AG04449 (cell line): ENCODE measurements at regions not wholly inside any gene's neighbourhood (a gene's known extent, or its start where the extent isn't known, plus 50 kb on each side); places are given as distances from the start of the nearest gene placed in this dataset.

Source experiments
- CTCF ChIA-PET: fragments of 350-600 bp; formaldehyde crosslinking; extraction: SDS; loops from one replicate; lab custom pipeline; 2021; ENCODE audit warnings: antibody characterized with exemption; lab: Yijun Ruan, JAX
- POLR2A ChIA-PET: fragments of 400-600, 350-600 bp; formaldehyde crosslinking; extraction: SDS; loops from one replicate; lab custom pipeline; 2020; ENCODE audit warnings: antibody characterized with exemption, inconsistent platforms; lab: Yijun Ruan, JAX
- DNase-seq: peaks from one replicate; pipeline ENCODE4 v3.0.0-alpha.2; 2010; ENCODE audit warnings: low read depth, low spot score
- H3K4me3 ChIP-seq: 2 replicates; pipeline ENCODE4 v1.5.1; 2011; ENCODE audit warnings: low read depth, mild to moderate bottlenecking, control low read depth, low read length
- TF ChIP-seq, protein P1 (sequence below): IDR thresholded peaks from one replicate; pipeline ENCODE4 v1.5.1; 2011; ENCODE audit warnings: mild to moderate bottlenecking, moderate library complexity, low read length, control low read depth, inconsistent platforms; ENCODE audit not compliant: insufficient read depth; ENCODE audit errors: missing control alignments

DNA sequence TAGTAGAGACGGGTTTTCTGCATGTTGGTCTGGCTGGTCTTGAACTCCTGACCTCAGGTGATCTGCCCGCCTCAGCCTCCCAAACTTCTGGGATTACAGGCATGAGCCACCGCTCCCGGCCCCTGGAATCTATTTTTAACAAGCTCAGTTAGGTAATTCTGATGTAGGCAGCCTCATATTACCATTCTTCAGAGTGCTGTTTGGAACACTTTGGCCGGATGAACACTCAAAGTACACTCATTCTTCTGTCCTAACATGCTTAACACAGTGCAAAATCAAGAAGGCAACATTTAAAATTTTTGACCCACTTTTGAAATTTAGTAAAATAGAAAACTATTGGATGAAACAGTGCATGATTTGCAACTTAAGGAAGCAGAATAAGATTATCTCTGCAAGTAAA lies 586.7 kb upstream of the CHORDC1 start:
- ChIA-PET CTCF (no interaction called here), POLR2A (no interaction called here)

DNA sequence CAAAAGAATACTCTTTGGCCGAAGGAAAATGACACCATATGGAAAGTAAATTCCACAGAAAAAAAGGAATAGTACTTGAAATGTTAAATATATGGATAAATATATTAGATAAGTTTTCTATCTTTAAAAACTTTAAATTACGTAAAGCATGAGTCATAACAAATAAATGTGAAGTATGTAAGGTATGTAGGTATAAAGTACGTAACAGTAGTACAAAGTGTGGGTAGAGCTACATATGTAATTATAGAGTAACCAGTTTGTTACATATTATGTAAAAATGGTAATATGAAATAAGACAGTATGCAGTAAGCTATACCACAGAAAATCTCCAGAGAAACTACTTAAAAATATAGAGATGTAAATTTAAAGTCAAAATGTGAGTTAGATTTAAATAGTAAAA lies 582.3 kb upstream of the CHORDC1 start:
- no peak for DNase-seq
- ChIA-PET POLR2A (no interaction called here), CTCF (no interaction called here)
- TF ChIP-seq, protein P1, sequence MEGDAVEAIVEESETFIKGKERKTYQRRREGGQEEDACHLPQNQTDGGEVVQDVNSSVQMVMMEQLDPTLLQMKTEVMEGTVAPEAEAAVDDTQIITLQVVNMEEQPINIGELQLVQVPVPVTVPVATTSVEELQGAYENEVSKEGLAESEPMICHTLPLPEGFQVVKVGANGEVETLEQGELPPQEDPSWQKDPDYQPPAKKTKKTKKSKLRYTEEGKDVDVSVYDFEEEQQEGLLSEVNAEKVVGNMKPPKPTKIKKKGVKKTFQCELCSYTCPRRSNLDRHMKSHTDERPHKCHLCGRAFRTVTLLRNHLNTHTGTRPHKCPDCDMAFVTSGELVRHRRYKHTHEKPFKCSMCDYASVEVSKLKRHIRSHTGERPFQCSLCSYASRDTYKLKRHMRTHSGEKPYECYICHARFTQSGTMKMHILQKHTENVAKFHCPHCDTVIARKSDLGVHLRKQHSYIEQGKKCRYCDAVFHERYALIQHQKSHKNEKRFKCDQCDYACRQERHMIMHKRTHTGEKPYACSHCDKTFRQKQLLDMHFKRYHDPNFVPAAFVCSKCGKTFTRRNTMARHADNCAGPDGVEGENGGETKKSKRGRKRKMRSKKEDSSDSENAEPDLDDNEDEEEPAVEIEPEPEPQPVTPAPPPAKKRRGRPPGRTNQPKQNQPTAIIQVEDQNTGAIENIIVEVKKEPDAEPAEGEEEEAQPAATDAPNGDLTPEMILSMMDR: no peak
- no peak overlapping the region for H3K4me3 ChIP-seq

More for the DNA sequence above, 586.7 kb upstream of the CHORDC1 start:
- H3K4me3 ChIP-seq: no peak overlapping the region
- no peak for DNase-seq
- TF ChIP-seq, protein P1: no peak

DNA sequence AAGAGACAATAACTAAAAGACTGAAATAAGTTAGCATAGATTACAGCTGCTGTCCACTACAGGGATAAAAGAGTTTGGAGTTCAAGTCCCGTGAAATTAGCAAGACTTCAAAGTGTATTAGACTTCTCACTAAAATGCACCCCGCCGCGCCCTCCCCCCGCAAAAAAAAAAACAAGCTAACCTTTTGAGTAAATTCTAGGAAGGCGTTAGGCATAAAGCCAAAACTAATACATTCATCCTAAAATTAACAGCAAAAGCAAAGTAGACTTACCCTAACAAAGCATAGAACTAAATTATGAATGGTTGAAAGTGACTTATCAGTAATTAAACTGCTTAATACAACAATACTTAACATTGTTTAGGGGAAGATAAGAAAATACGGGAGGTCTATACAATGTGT lies 581.0 kb upstream of the CHORDC1 start:
- no peak overlapping the region for H3K4me3 ChIP-seq
- TF ChIP-seq, protein P1: no peak
- no peak for DNase-seq
- CTCF ChIA-PET: no interaction called here
- POLR2A ChIA-PET: no interaction called here

DNA sequence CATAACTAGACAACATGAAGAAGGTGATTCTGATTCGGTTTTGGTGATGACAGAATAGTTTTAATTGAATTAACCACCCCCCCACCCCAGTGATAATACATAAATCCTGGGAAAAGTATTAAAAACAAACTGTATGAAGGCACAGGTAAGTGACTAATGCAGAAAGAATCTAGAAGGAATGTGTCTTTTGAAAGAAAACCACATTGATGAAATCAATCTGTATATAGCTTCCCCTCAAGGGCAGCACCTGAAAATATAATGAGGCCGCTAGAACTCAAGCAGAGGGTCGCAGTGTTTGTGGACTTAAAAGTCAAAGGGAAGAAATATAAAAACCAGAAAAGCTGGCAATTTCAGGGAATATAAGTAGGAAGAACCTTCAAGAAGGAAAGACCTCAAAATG lies 580.5 kb upstream of the CHORDC1 start:
- CTCF ChIA-PET: no interaction called here
- no peak overlapping the region for H3K4me3 ChIP-seq
- DNase-seq: no peak
- POLR2A ChIA-PET: no interaction called here
- TF ChIP-seq, protein P1: no peak

DNA sequence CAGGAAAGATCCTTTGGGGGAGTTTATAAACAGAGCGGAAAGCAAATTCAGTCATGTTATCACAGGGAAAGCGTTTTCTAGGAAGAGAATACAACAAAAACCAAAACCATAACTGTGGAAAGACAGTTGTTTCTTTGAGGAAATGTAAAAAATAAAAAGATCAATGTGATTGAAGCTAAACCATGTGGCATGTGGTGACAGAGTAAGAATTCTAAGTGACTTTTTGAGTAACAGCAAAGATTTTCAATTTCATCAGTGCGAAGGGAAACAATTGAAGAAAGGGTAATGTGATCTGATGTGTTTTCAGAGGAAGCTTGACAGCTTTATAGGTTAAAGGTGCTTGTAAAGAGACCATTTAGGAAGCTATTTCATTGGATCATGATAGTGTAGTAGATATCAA lies 575.9 kb upstream of the CHORDC1 start:
- ChIA-PET POLR2A (no interaction called here), CTCF (no interaction called here)
- TF ChIP-seq, protein P1: no peak
- no peak overlapping the region for H3K4me3 ChIP-seq
- no peak for DNase-seq

DNA sequence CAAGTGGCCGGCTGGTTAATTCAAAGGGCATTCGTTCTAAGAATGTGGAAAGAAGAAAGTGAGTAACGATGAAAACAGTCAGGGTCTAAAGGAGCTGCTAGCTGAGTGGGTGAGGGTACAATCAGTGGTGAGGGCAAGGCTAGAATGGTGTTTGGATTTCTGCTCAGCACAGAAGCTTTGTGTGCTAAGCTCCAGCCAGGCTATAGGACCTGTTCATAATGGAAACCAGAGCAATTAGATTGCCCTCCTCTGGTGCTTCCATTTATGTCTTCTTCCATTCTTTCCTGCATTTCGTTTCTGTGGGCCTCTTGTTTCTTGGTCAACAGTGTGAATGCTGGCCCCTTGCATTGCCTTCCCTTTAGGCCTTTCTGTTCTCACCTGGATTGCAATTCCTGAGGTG lies 572.9 kb upstream of the CHORDC1 start:
- H3K4me3 ChIP-seq: no peak overlapping the region
- ChIA-PET POLR2A (no interaction called here), CTCF (interaction anchor here (0.6 kb wide), 1 partner anchor 591 kb away, joined by 3 read pairs; no protein-coding TSS in a partner anchor)
- DNase-seq: no peak
- TF ChIP-seq, protein P1: no peak
